Kidney (tissue), 13 donors: ENCODE measurements at regions not wholly inside any gene's neighbourhood (a gene's known extent, or its start where the extent isn't known, plus 50 kb on each side); places are given as distances from the start of the nearest gene placed in this dataset.
A peak's percentile ranks its signal among the peaks of the same experiment; 100 is the strongest.

ENCODE experiments used
- DNase-seq, 5 donors: peaks; one replicate each; pipeline ENCODE4 v3.0.0-alpha.2; 2013 to 2020
- FAIRE-seq: peaks from 2 replicates; lab custom pipeline; 2012; peaks lifted over from hg19 to GRCh38; lab: Jason Lieb, UNC
- H3K27ac ChIP-seq, 2 donors: one replicate each; pipeline ENCODE4 v1.7.0; 2013; ENCODE audit warnings: low read depth in 2 of 2, low read length in 2 of 2, inconsistent platforms in 1 of 2
- H3K27me3 ChIP-seq: one replicate; pipeline ENCODE4 v1.7.1; 2013; ENCODE audit warnings: low read length, inconsistent platforms; ENCODE audit not compliant: control insufficient read depth, insufficient read depth
- H3K36me3 ChIP-seq, 3 donors: one replicate each; pipeline versions ENCODE4 v1.7.0 to v1.7.1; 2013; ENCODE audit warnings: low read length in 3 of 3, control low read depth in 1 of 3, inconsistent platforms in 1 of 3; ENCODE audit not compliant: insufficient read depth in 3 of 3, control insufficient read depth in 2 of 3
- H3K4me1 ChIP-seq, 3 donors: one replicate each; pipeline versions ENCODE4 v1.7.0 to v1.7.1; 2013; ENCODE audit warnings: low read length in 3 of 3, inconsistent platforms in 1 of 3, low read depth in 1 of 3; ENCODE audit not compliant: control insufficient read depth in 2 of 3, insufficient read depth in 2 of 3
- H3K4me3 ChIP-seq, 3 donors: one replicate each; pipeline versions ENCODE4 v1.7.0 to v1.8.1; 2013; ENCODE audit warnings: low read length in 3 of 3, control low read depth in 1 of 3, inconsistent platforms in 1 of 3
- H3K9ac ChIP-seq, 3 donors: one replicate each; pipeline versions ENCODE4 v1.7.0 to v1.7.1; 2013; ENCODE audit warnings: low read length in 3 of 3, control low read depth in 1 of 3, inconsistent platforms in 1 of 3
- H3K9me3 ChIP-seq, 3 donors: one replicate each; pipeline versions ENCODE4 v1.7.0 to v1.7.1; 2013; ENCODE audit warnings: low read length in 3 of 3, control low read depth in 1 of 3, inconsistent platforms in 1 of 3; ENCODE audit not compliant: control insufficient read depth in 2 of 3, insufficient read depth in 1 of 3
- CTCF ChIP-seq: IDR thresholded peaks from 3 replicates; pipeline ENCODE4 v1.5.1; 2012; ENCODE audit warnings: mild to moderate bottlenecking, moderate library complexity, borderline replicate concordance; ENCODE audit not compliant: insufficient read depth; ENCODE audit errors: extremely low read depth
- intact Hi-C: fragments of 100-400 bp; cut with DNase I; formaldehyde crosslinking; loops from one replicate; pipeline ENCODE4 v1.11.1; 2022
- donor health status: control.
- donor health status: control.
- donor health status: control.
- donor health status: control.
- donor health status: control.
- donor health status: DM: yes; HTN: yes; CAD: no.
- donor health status: Normal renal cell carcinoma (clear cell type).

- DNase-seq, result no peak
- Histone ChIP-seq H3K4me1 (peaks cover 7 to 56% (median 55%) of the 10 kb centered on the region in 3 donors), H3K4me3 (no peak overlapping the region), H3K9ac (no peak overlapping the region), H3K27me3 (no peaks in the 10 kb centered on the region), H3K9me3 (no peaks in the 10 kb centered on the region), H3K36me3 (no peaks in the 10 kb centered on the region), H3K27ac (peak overlapping the region; percentile 68 to 77)
- FAIRE-seq, result no peak
- intact Hi-C loops, result no loop called here
- no peak for TF ChIP-seq CTCF
Measured at GRCh38 chr17:77393274-77393600, 252.5 kb downstream of the SEC14L1 start.

GRCh38 chr17:77393867-77394539 lies 253.2 kb downstream of the SEC14L1 start:
- DNase-seq, result no peak
- Histone ChIP-seq H3K9ac (no peak overlapping the region), H3K9me3 (no peaks in the 10 kb centered on the region), H3K4me3 (no peak overlapping the region), H3K36me3 (no peaks in the 10 kb centered on the region), H3K27ac (peak overlapping the region; percentile 40 to 77), H3K27me3 (no peaks in the 10 kb centered on the region), H3K4me1 (peaks cover 7 to 54% (median 50%) of the 10 kb centered on the region in 3 donors)
- no peak for FAIRE-seq
- TF ChIP-seq CTCF, result no peak
- intact Hi-C loops, result no loop called here

- peak overlapping the region; percentile 40 to 77 for H3K27ac ChIP-seq
- peaks cover 5 to 54% (median 47%) of the 10 kb centered on the region in 3 donors for H3K4me1 ChIP-seq
- intact Hi-C loops, result no loop called here
- H3K9ac ChIP-seq, result no peak overlapping the region
- H3K9me3 ChIP-seq, result no peaks in the 10 kb centered on the region
- TF ChIP-seq CTCF, result no peak
- DNase-seq (peak in 2 of 5 donors; percentile 45 to 52), FAIRE-seq (no peak)
- no peaks in the 10 kb centered on the region for H3K27me3 ChIP-seq
- H3K36me3 ChIP-seq, result no peaks in the 10 kb centered on the region
- no peak overlapping the region for H3K4me3 ChIP-seq
Measured at GRCh38 chr17:77394540-77395295, 253.9 kb downstream of the SEC14L1 start.
